HPDE6-E6E7 (cell line): ENCODE measurements at regions not wholly inside any gene's neighbourhood (a gene's known extent, or its start where the extent isn't known, plus 50 kb on each side); places are given as distances from the start of the nearest gene placed in this dataset.
A peak's percentile ranks its signal among the peaks of the same experiment; 100 is the strongest.

ENCODE experiments used
- DNase-seq: peaks from one replicate; pipeline ENCODE4 v3.0.0; 2011; ENCODE audit warnings: missing footprints; ENCODE audit errors: extremely low spot score

- DNase-seq = no peak
Measured at GRCh38 chr4:134345244-134345643, 143.7 kb upstream of the PABPC4L start.

GRCh38 chr4:134343656-134344055 is 142.1 kb upstream of the PABPC4L start:
- DNase-seq = no peak

GRCh38 chr4:134343081-134343480 is 141.5 kb upstream of the PABPC4L start:
- no peak for DNase-seq

- no peak for DNase-seq
Measured at GRCh38 chr4:134337574-134337973, 136.0 kb upstream of the PABPC4L start.

- no peak for DNase-seq
Measured at GRCh38 chr4:134328741-134329140, 127.2 kb upstream of the PABPC4L start.

- DNase-seq = no peak
Measured at GRCh38 chr4:134327274-134328122, 125.9 kb upstream of the PABPC4L start.

GRCh38 chr4:134326866-134327265 is 125.3 kb upstream of the PABPC4L start:
- DNase-seq = no peak

GRCh38 chr4:134324179-134324578 is 122.6 kb upstream of the PABPC4L start:
- DNase-seq = no peak

- peak; percentile 3 for DNase-seq
Measured at GRCh38 chr4:134320048-134320447, 118.5 kb upstream of the PABPC4L start.

GRCh38 chr4:134313591-134313990 is 112.0 kb upstream of the PABPC4L start:
- DNase-seq = no peak

- no peak for DNase-seq
Measured at GRCh38 chr4:134309715-134310114, 108.1 kb upstream of the PABPC4L start.

- DNase-seq = no peak
Measured at GRCh38 chr4:134308910-134309309, 107.3 kb upstream of the PABPC4L start.

GRCh38 chr4:134298313-134298712 is 96.7 kb upstream of the PABPC4L start:
- DNase-seq = no peak

GRCh38 chr4:134297765-134298164 is 96.2 kb upstream of the PABPC4L start:
- DNase-seq = no peak

GRCh38 chr4:134282680-134283079 is 81.1 kb upstream of the PABPC4L start:
- no peak for DNase-seq

- DNase-seq = no peak
Measured at GRCh38 chr4:134278675-134279074, 77.1 kb upstream of the PABPC4L start.

GRCh38 chr4:134276476-134276875 is 74.9 kb upstream of the PABPC4L start:
- no peak for DNase-seq

GRCh38 chr4:134260126-134260525 is 58.5 kb upstream of the PABPC4L start:
- no peak for DNase-seq
